ENCODE measurements at regions not wholly inside any gene's neighbourhood (a gene's known extent, or its start where the extent isn't known, plus 50 kb on each side); places are given as distances from the start of the nearest gene placed in this dataset.

- Histone ChIP-seq H3K36me3 (ENCODE audit: control insufficient read depth, insufficient read depth, low read length) (no peaks in the 10 kb centered on the region), H3K27me3 (replicated peaks; ENCODE audit: control insufficient read depth, insufficient read depth, low read length) (no peaks in the 10 kb centered on the region), H3K4me3 (replicated peaks; ENCODE audit: low read depth, low read length) (no peak overlapping the region)
- DNase-seq (ENCODE audit: extremely low read depth, insufficient read length) = no peak
- TF ChIP-seq, protein P1, sequence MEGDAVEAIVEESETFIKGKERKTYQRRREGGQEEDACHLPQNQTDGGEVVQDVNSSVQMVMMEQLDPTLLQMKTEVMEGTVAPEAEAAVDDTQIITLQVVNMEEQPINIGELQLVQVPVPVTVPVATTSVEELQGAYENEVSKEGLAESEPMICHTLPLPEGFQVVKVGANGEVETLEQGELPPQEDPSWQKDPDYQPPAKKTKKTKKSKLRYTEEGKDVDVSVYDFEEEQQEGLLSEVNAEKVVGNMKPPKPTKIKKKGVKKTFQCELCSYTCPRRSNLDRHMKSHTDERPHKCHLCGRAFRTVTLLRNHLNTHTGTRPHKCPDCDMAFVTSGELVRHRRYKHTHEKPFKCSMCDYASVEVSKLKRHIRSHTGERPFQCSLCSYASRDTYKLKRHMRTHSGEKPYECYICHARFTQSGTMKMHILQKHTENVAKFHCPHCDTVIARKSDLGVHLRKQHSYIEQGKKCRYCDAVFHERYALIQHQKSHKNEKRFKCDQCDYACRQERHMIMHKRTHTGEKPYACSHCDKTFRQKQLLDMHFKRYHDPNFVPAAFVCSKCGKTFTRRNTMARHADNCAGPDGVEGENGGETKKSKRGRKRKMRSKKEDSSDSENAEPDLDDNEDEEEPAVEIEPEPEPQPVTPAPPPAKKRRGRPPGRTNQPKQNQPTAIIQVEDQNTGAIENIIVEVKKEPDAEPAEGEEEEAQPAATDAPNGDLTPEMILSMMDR (IDR thresholded peaks at IDR 0.05; ENCODE audit: insufficient read depth, low read length, poor library complexity, severe bottlenecking) = no peak
Observed at GRCh38 chr17:71276079-71276478, 844.7 kb upstream of the SOX9 start.

DNA sequence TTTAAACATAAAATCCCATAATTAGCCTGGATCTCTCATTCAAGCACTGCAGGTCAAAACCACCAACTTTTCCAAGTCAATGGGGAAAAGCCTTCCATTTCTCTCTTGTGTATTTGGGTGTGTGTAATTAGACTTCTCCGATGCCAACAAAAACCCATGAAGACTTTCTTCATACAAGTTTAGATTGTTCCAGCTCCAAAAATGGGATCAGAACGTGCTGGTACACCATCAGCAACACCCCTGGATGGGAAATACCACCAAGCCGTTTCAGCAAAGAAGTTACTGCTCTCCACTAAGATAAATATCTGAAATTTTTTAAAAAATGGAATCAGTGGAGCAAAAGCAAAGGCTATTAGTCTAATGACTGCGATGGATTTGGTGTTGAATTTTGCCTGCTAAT lies 837.3 kb upstream of the SOX9 start:
- H3K27me3 ChIP-seq (replicated peaks; ENCODE audit: control insufficient read depth, insufficient read depth, low read length) = no peaks in the 10 kb centered on the region
- no peak for DNase-seq (ENCODE audit: extremely low read depth, insufficient read length)
- TF ChIP-seq, protein P1 (IDR thresholded peaks at IDR 0.05; ENCODE audit: insufficient read depth, low read length, poor library complexity, severe bottlenecking) = no peak
- no peaks in the 10 kb centered on the region for H3K36me3 ChIP-seq (ENCODE audit: control insufficient read depth, insufficient read depth, low read length)
- H3K4me3 ChIP-seq (replicated peaks; ENCODE audit: low read depth, low read length) = no peak overlapping the region

DNA sequence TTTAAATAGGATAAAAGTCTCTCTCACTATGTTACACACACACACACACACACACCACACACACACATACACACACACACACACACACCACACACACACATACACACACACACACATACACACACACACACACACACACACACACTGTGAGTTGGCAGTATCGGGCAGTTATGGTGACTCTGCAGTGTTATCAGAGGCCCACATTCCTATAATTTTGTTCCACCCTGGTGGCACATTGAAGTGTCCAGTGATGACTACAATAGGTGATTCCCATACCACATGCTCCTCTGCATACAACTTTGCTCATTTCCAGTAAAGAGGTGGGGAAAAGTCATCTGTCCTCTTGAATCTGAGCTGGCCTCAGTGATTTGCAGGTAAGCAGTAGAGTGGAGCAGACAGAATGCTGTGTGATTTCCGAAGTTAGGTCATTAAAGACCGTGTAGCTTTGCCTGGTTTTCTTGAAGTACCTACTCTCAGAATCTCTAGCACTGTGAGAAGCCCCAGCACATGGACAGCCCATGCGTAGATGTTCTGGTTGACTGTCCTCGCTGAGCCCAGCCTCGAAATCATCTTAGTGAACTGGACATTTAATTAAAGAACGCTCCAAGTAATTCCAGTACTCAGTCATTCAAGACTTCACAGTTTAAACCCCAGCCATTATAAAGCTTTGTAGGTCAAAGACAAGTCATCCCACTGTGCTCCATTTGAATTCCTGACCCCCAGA lies 836.6 kb upstream of the SOX9 start:
- TF ChIP-seq, protein P1 (IDR thresholded peaks at IDR 0.05; ENCODE audit: insufficient read depth, low read length, poor library complexity, severe bottlenecking) = no peak
- Histone ChIP-seq H3K27me3 (replicated peaks; ENCODE audit: control insufficient read depth, insufficient read depth, low read length) (no peaks in the 10 kb centered on the region), H3K4me3 (replicated peaks; ENCODE audit: low read depth, low read length) (no peak overlapping the region), H3K36me3 (ENCODE audit: control insufficient read depth, insufficient read depth, low read length) (no peaks in the 10 kb centered on the region)
- DNase-seq (ENCODE audit: extremely low read depth, insufficient read length) = no peak

GRCh38 chr17:71286625-71287024 lies 834.2 kb upstream of the SOX9 start:
- Histone ChIP-seq H3K4me3 (replicated peaks; ENCODE audit: low read depth, low read length) (no peak overlapping the region), H3K27me3 (replicated peaks; ENCODE audit: control insufficient read depth, insufficient read depth, low read length) (no peaks in the 10 kb centered on the region), H3K36me3 (ENCODE audit: control insufficient read depth, insufficient read depth, low read length) (no peaks in the 10 kb centered on the region)
- TF ChIP-seq, protein P1 (IDR thresholded peaks at IDR 0.05; ENCODE audit: insufficient read depth, low read length, poor library complexity, severe bottlenecking) = no peak
- no peak for DNase-seq (ENCODE audit: extremely low read depth, insufficient read length)

DNA sequence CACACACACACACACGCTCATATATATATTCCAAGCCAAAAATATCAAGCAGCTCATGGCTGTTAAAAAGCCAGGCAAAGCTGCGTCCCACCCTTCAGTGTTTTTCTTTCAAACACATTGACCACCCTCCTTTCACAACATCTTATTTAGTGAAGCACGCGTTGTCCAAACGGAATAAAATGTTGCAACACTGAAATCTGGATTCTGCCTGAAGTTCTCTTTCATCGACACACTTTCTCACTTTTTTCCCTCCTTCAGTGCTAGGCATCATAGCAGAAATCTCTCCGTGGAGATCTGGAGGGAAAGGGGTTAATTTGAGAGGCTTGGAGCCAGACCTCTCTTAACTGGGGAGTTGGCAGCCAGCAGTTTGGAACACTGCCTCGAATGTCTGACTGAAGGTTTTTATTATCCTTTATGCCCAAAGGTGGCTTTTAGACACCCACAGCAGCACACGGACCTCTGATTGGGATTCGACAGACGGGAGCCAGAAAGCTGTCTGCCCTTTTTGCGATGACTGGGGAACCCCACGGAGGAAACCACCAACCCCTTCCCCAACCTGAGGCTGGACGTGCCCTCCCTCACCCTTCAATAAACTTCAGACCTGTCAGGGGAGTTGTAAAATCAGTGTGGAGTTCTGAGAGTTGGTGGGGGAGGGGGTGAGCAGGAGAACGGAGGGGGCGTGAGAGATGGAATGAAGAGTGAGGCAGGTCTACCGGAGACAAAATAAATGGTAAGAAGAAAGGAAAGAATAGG lies 833.6 kb upstream of the SOX9 start:
- Histone ChIP-seq H3K4me3 (replicated peaks; ENCODE audit: low read depth, low read length) (no peak overlapping the region), H3K36me3 (ENCODE audit: control insufficient read depth, insufficient read depth, low read length) (no peaks in the 10 kb centered on the region), H3K27me3 (replicated peaks; ENCODE audit: control insufficient read depth, insufficient read depth, low read length) (no peaks in the 10 kb centered on the region)
- no peak for DNase-seq (ENCODE audit: extremely low read depth, insufficient read length)
- TF ChIP-seq, protein P1 (IDR thresholded peaks at IDR 0.05; ENCODE audit: insufficient read depth, low read length, poor library complexity, severe bottlenecking) = no peak

All from GM06990 (cell line).